Mesendoderm (in vitro differentiated cells): ENCODE measurements at regions not wholly inside any gene's neighbourhood (a gene's known extent, or its start where the extent isn't known, plus 50 kb on each side); places are given as distances from the start of the nearest gene placed in this dataset.

Experiments used
- DNase-seq: peaks from one replicate; pipeline ENCODE4 v3.0.0; 2013
- H2AK5ac ChIP-seq: 2 replicates; pipeline ENCODE4 v1.6.1; 2013; ENCODE audit warnings: low read length, inconsistent platforms
- H2BK120ac ChIP-seq: 2 replicates; pipeline ENCODE4 v1.6.1; 2013; ENCODE audit warnings: low read depth, mild to moderate bottlenecking, low read length, moderate library complexity, mixed read lengths
- H2BK15ac ChIP-seq: replicated peaks from 2 replicates; pipeline ENCODE4 v1.6.1; 2013; ENCODE audit warnings: low read depth, mild to moderate bottlenecking, moderate library complexity
- H2BK5ac ChIP-seq: 2 replicates; pipeline ENCODE4 v1.6.1; 2013; ENCODE audit warnings: low read length, inconsistent platforms
- H3K18ac ChIP-seq: 2 replicates; pipeline ENCODE4 v1.6.1; 2013; ENCODE audit warnings: mild to moderate bottlenecking, low read length, mixed read lengths
- H3K23ac ChIP-seq: one replicate; pipeline ENCODE4 v1.6.1; 2013; ENCODE audit warnings: low read length
- H3K27ac ChIP-seq: 2 replicates; pipeline ENCODE4 v1.5.1; 2013; ENCODE audit warnings: low read depth, mild to moderate bottlenecking, inconsistent platforms, low read length, moderate library complexity
- H3K27me3 ChIP-seq: 2 replicates; pipeline ENCODE4 v1.6.1; 2013; ENCODE audit warnings: low read length, control low read depth, mild to moderate bottlenecking, inconsistent platforms; ENCODE audit not compliant: insufficient read depth, poor library complexity
- H3K36me3 ChIP-seq: 2 replicates; pipeline ENCODE4 v1.6.1; 2013; ENCODE audit warnings: low read length, inconsistent platforms; ENCODE audit not compliant: control insufficient read depth, insufficient read depth
- H3K4ac ChIP-seq: one replicate; pipeline ENCODE4 v1.6.1; 2013; ENCODE audit warnings: low read depth, mild to moderate bottlenecking, low read length, moderate library complexity
- H3K4me1 ChIP-seq: 2 replicates; pipeline ENCODE4 v1.6.1; 2013; ENCODE audit warnings: low read depth, low read length, inconsistent platforms; ENCODE audit not compliant: control insufficient read depth
- H3K4me2 ChIP-seq: 2 replicates; pipeline ENCODE4 v1.6.1; 2013; ENCODE audit warnings: low read length
- H3K4me3 ChIP-seq: 2 replicates; pipeline ENCODE4 v1.5.1; 2013; ENCODE audit warnings: mild to moderate bottlenecking, low read length
- H3K56ac ChIP-seq: one replicate; pipeline ENCODE4 v1.6.1; 2013; ENCODE audit warnings: low read length
- H3K79me1 ChIP-seq: 2 replicates; pipeline ENCODE4 v1.6.1; 2013; ENCODE audit warnings: low read length, inconsistent platforms
- H3K79me2 ChIP-seq: 2 replicates; pipeline ENCODE4 v1.6.1; 2013; ENCODE audit warnings: mild to moderate bottlenecking, low read length; ENCODE audit not compliant: control insufficient read depth, insufficient read depth
- H3K9ac ChIP-seq: 2 replicates; pipeline ENCODE4 v1.6.1; 2013; ENCODE audit warnings: low read length, inconsistent platforms
- H4K5ac ChIP-seq: one replicate; pipeline ENCODE4 v1.6.1; 2013; ENCODE audit warnings: low read length
- H4K8ac ChIP-seq: one replicate; pipeline ENCODE4 v1.6.1; 2013; ENCODE audit warnings: low read depth, mild to moderate bottlenecking, control low read depth, low read length, moderate library complexity
- WGBS: extraction: QIAGEN DNeasy Blood & Tissue Kit; methylation state at CpG from one replicate; pipeline ENCODE4 v1.1.7; 2013; ENCODE audit warnings: low lambda C conversion rate, missing lambda C conversion rate; ENCODE audit not compliant: insufficient coverage; ENCODE audit errors: extremely low coverage; 5-methylcytosine and 5-hydroxymethylcytosine counted together

GRCh38 chr9:129309041-129309430 lies 131.0 kb upstream of the IER5L start:
- Histone ChIP-seq H3K27me3 (no peaks in the 10 kb centered on the region), H2BK5ac (no peak overlapping the region), H2AK5ac (no peak overlapping the region), H2BK15ac (no peak overlapping the region), H3K56ac (no peak overlapping the region), H3K23ac (no peak overlapping the region), H3K18ac (no peak overlapping the region), H3K79me1 (no peaks in the 10 kb centered on the region), H3K4me1 (no peaks in the 10 kb centered on the region), H3K4me2 (no peak overlapping the region), H3K9ac (no peak overlapping the region), H3K79me2 (no peaks in the 10 kb centered on the region), H3K4me3 (no peak overlapping the region), H4K5ac (no peak overlapping the region), H3K4ac (no peak overlapping the region), H3K36me3 (no peaks in the 10 kb centered on the region), H2BK120ac (no peak overlapping the region), H3K27ac (no peak overlapping the region), H4K8ac (no peak overlapping the region)
- WGBS: no CpG with 5 or more reads among the region's 8 CpGs
- no peak for DNase-seq

- H2AK5ac ChIP-seq: no peak overlapping the region
- no peaks in the 10 kb centered on the region for H3K79me1 ChIP-seq
- no peak overlapping the region for H4K8ac ChIP-seq
- H4K5ac ChIP-seq: no peak overlapping the region
- no peak overlapping the region for H3K4me2 ChIP-seq
- H3K36me3 ChIP-seq: no peaks in the 10 kb centered on the region
- no peak overlapping the region for H3K27ac ChIP-seq
- no peak overlapping the region for H3K23ac ChIP-seq
- no peak for DNase-seq
- no peak overlapping the region for H3K4ac ChIP-seq
- H3K9ac ChIP-seq: no peak overlapping the region
- H3K4me1 ChIP-seq: no peaks in the 10 kb centered on the region
- H2BK5ac ChIP-seq: no peak overlapping the region
- H2BK15ac ChIP-seq: no peak overlapping the region
- H3K27me3 ChIP-seq: no peaks in the 10 kb centered on the region
- no CpG with 5 or more reads among the region's 13 CpGs for WGBS
- no peak overlapping the region for H2BK120ac ChIP-seq
- H3K4me3 ChIP-seq: no peak overlapping the region
- no peak overlapping the region for H3K56ac ChIP-seq
- no peak overlapping the region for H3K18ac ChIP-seq
- H3K79me2 ChIP-seq: no peaks in the 10 kb centered on the region
These were observed 129.3 kb upstream of the IER5L start for GRCh38 chr9:129307227-129307970.

GRCh38 chr9:129306318-129306973 lies 128.4 kb upstream of the IER5L start:
- no peak overlapping the region for H4K8ac ChIP-seq
- no peak overlapping the region for H2AK5ac ChIP-seq
- H4K5ac ChIP-seq: no peak overlapping the region
- no peak overlapping the region for H3K27ac ChIP-seq
- no peak overlapping the region for H3K18ac ChIP-seq
- no peak overlapping the region for H2BK15ac ChIP-seq
- no peak overlapping the region for H3K23ac ChIP-seq
- H3K4me3 ChIP-seq: no peak overlapping the region
- H3K56ac ChIP-seq: no peak overlapping the region
- H3K79me2 ChIP-seq: no peaks in the 10 kb centered on the region
- no peaks in the 10 kb centered on the region for H3K79me1 ChIP-seq
- H3K4ac ChIP-seq: no peak overlapping the region
- H3K4me2 ChIP-seq: no peak overlapping the region
- H2BK5ac ChIP-seq: no peak overlapping the region
- H3K27me3 ChIP-seq: no peaks in the 10 kb centered on the region
- no CpG with 5 or more reads among the region's 13 CpGs for WGBS
- no peaks in the 10 kb centered on the region for H3K36me3 ChIP-seq
- no peak for DNase-seq
- no peak overlapping the region for H3K9ac ChIP-seq
- no peak overlapping the region for H2BK120ac ChIP-seq
- H3K4me1 ChIP-seq: no peaks in the 10 kb centered on the region

- no peak overlapping the region for H3K4ac ChIP-seq
- H4K8ac ChIP-seq: no peak overlapping the region
- no peak overlapping the region for H3K4me3 ChIP-seq
- no peak overlapping the region for H3K18ac ChIP-seq
- H3K4me1 ChIP-seq: no peaks in the 10 kb centered on the region
- no peak overlapping the region for H2BK120ac ChIP-seq
- no peak overlapping the region for H3K56ac ChIP-seq
- no peaks in the 10 kb centered on the region for H3K79me1 ChIP-seq
- no peak overlapping the region for H2BK5ac ChIP-seq
- no peak overlapping the region for H3K27ac ChIP-seq
- no CpG with 5 or more reads among the region's 8 CpGs for WGBS
- H3K79me2 ChIP-seq: no peaks in the 10 kb centered on the region
- H4K5ac ChIP-seq: no peak overlapping the region
- no peaks in the 10 kb centered on the region for H3K36me3 ChIP-seq
- H3K4me2 ChIP-seq: no peak overlapping the region
- no peak for DNase-seq
- no peak overlapping the region for H3K23ac ChIP-seq
- no peaks in the 10 kb centered on the region for H3K27me3 ChIP-seq
- no peak overlapping the region for H2BK15ac ChIP-seq
- H3K9ac ChIP-seq: no peak overlapping the region
- H2AK5ac ChIP-seq: no peak overlapping the region
These were observed 127.2 kb upstream of the IER5L start for GRCh38 chr9:129305246-129305645.

GRCh38 chr9:129301941-129302340 lies 123.9 kb upstream of the IER5L start:
- Histone ChIP-seq H3K56ac (no peak overlapping the region), H3K79me1 (no peaks in the 10 kb centered on the region), H3K18ac (no peak overlapping the region), H2BK120ac (no peak overlapping the region), H3K4me1 (no peaks in the 10 kb centered on the region), H3K9ac (no peak overlapping the region), H2BK5ac (no peak overlapping the region), H4K5ac (no peak overlapping the region), H3K27me3 (no peaks in the 10 kb centered on the region), H3K4ac (no peak overlapping the region), H4K8ac (no peak overlapping the region), H3K23ac (no peak overlapping the region), H3K4me3 (no peak overlapping the region), H2BK15ac (no peak overlapping the region), H3K36me3 (no peaks in the 10 kb centered on the region), H3K4me2 (no peak overlapping the region), H3K79me2 (no peaks in the 10 kb centered on the region), H3K27ac (no peak overlapping the region), H2AK5ac (no peak overlapping the region)
- WGBS: no CpG with 5 or more reads among the region's 4 CpGs
- no peak for DNase-seq
